Upper lobe of left lung (tissue), 4 donors: ENCODE measurements at regions not wholly inside any gene's neighbourhood (a gene's known extent, or its start where the extent isn't known, plus 50 kb on each side); places are given as distances from the start of the nearest gene placed in this dataset.

Source experiments
- EP300 ChIP-seq, 4 donors: sonication (generic); formaldehyde crosslinking; IDR thresholded peaks; one replicate each; pipeline ENCODE4 v1.5.1; 2017; ENCODE audit warnings: antibody characterized with exemption in 4 of 4, control low read depth in 2 of 4
- POLR2A ChIP-seq, 4 donors: fragments of 450-650 bp; IDR thresholded peaks; one replicate each; pipeline ENCODE4 v1.5.1; 2016 to 2017; ENCODE audit warnings: antibody characterized with exemption in 4 of 4, mild to moderate bottlenecking in 2 of 4
- POLR2AphosphoS5 ChIP-seq, 2 donors: sonication (generic); formaldehyde crosslinking; IDR thresholded peaks; one replicate each; pipeline ENCODE4 v1.5.1; 2017; ENCODE audit warnings: antibody characterized with exemption in 2 of 2
- TF ChIP-seq, protein P1 (sequence below), 6 experiments: fragments of 450-650 bp in 4 of 6; fragments of 200-600 bp in 2 of 6; sonication (generic) in 2 of 6; IDR thresholded peaks; one replicate each; pipeline ENCODE4 v1.5.1; 2016 to 2019; ENCODE audit warnings: antibody characterized with exemption in 6 of 6

- no peak for TF ChIP-seq EP300 (IDR thresholded peaks at IDR 0.05)
- TF ChIP-seq, protein P1, sequence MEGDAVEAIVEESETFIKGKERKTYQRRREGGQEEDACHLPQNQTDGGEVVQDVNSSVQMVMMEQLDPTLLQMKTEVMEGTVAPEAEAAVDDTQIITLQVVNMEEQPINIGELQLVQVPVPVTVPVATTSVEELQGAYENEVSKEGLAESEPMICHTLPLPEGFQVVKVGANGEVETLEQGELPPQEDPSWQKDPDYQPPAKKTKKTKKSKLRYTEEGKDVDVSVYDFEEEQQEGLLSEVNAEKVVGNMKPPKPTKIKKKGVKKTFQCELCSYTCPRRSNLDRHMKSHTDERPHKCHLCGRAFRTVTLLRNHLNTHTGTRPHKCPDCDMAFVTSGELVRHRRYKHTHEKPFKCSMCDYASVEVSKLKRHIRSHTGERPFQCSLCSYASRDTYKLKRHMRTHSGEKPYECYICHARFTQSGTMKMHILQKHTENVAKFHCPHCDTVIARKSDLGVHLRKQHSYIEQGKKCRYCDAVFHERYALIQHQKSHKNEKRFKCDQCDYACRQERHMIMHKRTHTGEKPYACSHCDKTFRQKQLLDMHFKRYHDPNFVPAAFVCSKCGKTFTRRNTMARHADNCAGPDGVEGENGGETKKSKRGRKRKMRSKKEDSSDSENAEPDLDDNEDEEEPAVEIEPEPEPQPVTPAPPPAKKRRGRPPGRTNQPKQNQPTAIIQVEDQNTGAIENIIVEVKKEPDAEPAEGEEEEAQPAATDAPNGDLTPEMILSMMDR (IDR thresholded peaks at IDR 0.05), result no peak
- no peak for TF ChIP-seq POLR2AphosphoS5 (IDR thresholded peaks at IDR 0.05)
- no peak for TF ChIP-seq POLR2A (IDR thresholded peaks at IDR 0.05)
Observed at GRCh38 chr12:67457136-67457535, 188.0 kb downstream of the CAND1 start.
